HG02571 (cell line): ENCODE measurements at regions not wholly inside any gene's neighbourhood (a gene's known extent, or its start where the extent isn't known, plus 50 kb on each side); places are given as distances from the start of the nearest gene placed in this dataset.
"Not testable (repeated sequence)": the region's sequence is repeated elsewhere in the genome, so short reads cannot be mapped to it uniquely, and the experiment has no call there.

Experiments used
- ATAC-seq: cut with Tn5 transposase; IDR thresholded peaks from one replicate; pipeline ENCODE4 v1.9.1; 2021; ENCODE audit warnings: mild to moderate bottlenecking, moderate library complexity; ENCODE audit not compliant: unreplicated experiment

DNA sequence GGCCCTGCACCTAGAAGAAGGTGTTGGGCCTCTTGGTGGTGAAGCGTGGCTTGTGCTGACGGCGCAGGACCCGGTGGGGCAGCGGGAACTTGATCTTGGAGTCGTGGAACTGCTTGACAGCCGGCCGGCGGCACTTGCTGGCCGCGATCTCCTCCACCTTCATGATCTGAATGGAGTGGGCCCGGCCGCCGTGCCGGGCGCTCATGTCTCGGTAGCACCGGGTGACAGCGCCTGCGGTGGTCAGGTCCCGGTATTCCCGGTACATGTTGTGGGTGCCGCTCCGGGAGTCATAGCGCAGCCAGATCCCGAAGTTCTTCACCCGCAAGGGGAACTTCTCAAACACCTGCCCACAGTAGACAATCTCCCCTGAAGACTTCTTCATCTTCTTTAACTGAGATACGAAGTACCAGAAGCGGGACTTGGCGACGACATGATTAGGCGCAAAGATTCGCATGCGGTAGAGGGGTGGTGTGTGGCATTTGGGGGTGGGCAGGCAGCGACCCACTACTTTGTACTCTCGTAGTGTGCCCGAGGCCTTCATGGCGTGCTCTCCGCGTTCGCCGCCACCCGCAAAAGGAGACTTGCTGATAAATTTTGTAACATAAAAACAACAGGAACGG lies 92.1 kb upstream of the MSH6 start:
- ATAC-seq, result not testable (repeated sequence)

DNA sequence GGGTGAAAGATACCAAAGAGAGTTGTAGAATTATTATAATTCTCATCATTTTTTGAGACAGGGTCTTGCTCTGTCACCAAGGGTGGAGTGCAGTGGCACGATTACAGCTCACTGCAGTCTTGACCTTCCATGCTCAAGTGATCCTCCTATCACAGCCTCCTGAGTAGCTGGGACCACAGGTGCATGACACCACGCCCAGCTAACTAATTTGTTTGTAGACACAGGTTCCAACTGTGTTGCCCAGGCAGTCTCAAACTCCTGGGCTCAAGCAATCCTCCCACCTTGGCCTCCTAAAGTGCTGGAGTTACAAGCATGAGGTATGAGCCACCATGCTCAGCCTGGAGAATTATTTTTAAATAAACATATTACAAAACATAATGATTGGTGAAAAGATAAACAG lies 92.8 kb upstream of the MSH6 start:
- no peak for ATAC-seq

DNA sequence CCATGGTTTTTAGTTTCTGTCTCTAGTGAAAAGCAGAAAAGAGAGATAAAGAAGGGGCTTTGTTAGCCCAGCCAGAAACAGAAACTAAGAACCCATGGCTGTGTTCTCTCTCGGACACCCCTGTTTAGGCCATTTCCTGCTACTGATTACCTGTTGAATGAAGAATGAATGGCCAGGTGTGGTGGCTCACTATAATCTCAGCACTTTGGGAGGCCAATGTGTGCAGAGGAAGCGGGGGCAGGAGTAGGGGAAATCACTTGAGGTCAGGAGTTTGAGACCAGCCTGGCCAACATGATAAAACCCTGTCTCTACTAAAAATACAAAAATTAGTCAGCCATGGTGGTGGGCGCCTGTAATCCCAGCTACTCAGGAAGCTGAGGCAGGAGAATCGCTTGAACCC lies 93.8 kb upstream of the MSH6 start:
- ATAC-seq, result peak; percentile 56

DNA sequence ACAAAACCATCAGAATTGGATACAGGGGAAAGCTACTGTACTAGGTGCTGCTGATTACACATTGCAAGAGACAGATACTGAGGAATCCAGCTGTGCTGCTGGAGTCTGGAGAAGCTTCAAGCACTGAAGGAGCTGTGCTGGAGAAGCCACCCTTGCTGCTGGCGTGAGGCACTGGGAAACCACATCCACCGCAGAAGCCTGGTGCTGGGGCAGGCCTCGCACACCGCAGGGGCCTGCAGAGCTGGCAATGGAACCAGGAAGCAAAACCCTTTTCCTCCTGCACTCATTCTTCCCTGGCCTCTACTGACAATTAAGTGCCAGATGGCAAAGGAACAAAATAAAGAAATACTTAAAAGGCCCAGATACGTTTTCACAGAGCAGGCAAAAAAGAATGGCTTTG lies 94.4 kb upstream of the MSH6 start:
- no peak for ATAC-seq

DNA sequence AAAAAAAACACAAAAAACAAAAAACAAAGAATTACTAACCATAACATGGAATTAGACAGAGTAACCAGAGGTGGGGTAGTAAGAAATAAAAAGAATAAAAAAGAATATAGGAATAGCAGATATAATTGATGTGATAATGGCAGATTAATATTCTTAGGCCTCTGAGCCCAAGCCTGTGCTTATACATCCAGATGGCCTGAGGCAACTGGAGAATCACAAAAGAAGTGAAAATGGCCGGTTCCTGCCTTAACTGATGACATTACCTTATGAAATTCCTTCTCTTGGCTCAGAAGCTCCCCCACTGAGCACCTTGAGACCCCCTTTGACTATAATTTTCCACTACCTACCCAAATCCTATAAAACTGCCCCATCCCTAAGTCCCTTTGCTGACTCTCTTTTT lies 95.1 kb upstream of the MSH6 start:
- no peak for ATAC-seq

DNA sequence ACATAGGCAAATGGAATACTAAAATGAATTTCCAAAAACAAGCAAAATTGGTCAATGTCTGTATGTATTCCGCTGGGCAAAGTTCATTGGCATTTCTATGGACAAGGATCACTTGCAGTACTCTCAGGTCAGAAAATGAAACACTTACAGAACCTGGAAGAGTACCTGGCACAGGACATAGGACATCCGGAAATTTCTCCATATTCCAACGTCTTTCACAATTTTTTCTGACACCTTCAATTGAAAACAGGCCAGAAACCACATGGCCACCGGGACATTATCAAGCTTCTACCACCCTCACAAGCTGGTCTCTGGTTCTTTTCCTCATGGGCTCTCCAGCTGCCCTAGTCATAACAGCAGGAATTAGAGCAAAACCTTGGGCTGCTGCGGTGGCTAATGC lies 96.9 kb upstream of the MSH6 start:
- ATAC-seq, result no peak

DNA sequence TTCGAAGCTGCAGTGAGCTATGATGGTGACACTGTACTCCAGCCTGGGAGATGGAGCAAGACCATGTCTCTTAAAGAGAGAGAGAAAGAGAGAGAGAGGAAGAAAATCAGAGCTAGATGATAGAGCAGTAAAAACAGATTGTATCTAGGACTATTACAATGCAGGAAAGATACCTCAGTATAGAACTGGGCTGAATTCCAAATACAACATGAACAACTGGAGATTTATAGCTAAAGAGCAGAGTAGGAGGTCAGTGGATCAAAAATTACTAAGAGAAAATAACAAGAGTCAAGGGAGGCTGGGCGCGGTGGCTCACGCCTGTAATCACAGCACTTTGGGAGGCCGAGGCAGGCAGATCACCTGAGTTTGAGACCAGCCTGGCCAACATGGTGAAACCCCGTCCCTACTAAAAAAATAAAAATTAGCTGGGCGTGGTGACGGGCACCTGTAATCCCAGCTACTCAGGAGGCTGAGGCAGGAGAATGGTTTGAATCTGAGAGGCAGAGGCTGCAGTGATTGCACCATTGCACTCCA lies 100.7 kb upstream of the MSH6 start:
- ATAC-seq, result no peak

DNA sequence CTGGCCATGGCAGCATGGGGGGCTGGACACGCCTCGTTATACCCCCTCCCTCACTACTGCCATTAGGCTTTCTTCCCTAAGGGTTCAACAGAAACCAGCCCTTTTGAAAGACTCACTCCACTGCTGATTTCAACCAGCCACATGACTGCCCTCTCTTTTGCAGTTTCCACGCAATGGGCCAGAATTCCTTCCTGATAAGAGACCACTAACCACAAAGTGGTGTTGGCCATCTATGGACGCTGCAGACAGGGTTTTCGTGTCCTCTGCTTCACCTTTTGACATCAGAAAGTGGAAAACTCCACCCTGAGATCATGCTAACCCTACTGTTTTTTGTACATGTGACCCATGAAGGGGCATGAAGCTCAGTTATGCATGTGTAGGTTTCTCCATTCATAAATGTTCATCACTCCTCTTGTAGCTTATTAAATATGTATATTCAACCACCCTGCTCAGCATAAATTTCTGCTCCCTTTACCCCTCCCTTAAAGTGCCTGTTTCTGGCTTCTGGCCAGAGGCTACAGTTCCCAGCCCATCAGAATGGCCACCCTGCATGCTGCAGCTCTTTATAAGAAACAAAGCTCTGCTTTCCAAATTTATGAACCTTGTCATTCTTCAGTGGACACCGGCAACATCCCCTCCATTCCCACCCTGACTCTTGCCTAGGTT lies 105.6 kb upstream of the KCNK12 start:
- ATAC-seq, result no peak

DNA sequence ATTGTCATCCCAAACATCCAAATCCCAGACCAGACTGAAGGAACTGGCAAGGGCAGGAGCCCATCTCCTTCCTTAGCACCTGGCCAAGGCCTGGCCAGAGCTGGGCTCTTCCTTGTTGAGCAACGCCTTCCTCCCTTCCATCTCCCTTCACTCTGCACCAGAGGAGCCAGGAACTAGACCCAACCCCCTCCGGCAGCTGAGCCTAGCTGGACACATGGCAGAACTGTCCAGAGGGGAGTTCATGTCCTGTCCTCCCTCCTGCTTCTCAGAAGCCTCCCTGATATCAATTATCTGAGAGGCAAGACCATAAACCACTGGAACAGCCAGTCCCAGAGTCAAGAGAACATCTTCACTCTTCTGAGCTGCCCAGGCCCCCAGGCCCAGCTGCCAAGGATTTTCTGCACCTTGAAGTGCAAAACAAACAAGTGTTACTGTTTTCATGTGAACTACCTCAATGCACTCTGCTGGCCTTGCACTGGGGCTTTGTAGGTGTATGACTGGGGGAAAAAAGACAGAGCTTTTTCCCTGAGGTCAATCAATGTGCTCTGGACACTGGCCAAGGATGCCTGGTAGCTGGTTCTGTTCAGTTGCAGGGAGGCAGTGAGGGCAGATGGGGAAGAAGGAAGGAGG lies 104.5 kb upstream of the KCNK12 start:
- no peak for ATAC-seq

DNA sequence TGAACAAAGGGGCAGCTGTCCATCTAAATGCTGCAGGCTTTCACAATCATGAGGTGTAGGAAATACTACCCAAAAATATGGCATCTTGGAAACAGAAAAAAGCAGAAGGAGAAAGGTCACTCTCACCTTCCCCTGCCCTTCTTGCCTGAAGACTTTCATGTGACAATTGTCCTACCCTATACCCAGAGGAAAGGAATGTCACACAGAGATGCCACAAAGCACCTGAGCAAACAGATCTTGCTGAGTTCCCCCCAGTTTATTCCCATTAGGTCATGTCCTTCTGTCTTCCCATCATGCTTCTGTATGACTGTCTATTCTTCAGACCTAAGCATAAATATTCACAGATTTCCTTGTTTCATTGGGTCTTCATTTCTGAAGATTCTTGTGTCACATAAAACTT lies 95.5 kb upstream of the KCNK12 start:
- no peak for ATAC-seq

DNA sequence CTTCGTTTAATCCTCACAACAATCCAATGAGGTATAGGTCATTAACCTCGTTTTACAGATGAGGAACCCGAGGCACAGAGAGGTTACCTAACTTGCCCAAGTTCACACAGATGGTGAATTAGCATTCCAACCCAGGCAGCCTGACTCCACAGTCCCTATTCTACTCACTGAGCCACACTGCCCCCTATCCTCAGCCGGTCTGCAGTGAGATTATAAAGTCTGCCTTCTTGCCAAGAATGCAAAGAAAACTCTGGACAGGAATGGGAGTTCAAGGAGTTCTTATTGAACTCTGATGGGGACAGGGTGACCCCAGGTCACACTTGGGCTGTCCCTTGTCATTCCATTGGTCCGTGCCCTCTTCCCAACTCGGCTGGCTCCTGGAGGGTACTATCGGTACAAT lies 94.0 kb upstream of the KCNK12 start:
- no peak for ATAC-seq

DNA sequence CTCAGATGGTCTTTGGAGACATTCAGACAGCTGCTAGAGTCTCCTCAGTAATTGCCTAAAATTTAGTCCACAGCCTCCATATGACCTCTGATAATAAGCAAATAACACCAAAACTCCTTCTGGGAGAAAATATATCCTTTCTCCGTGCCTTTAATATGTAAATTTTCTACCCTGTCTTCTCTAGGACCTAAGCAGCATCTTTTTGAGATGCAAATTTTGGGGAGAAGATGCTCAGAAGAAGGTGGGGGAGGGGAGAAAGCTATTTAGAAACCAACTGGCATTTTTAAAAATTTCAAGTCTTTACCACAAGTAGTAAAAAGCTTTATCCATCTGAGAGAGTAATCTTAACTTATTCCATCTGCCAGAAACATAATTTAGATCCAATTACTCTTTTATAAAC lies 91.8 kb upstream of the KCNK12 start:
- no peak for ATAC-seq

DNA sequence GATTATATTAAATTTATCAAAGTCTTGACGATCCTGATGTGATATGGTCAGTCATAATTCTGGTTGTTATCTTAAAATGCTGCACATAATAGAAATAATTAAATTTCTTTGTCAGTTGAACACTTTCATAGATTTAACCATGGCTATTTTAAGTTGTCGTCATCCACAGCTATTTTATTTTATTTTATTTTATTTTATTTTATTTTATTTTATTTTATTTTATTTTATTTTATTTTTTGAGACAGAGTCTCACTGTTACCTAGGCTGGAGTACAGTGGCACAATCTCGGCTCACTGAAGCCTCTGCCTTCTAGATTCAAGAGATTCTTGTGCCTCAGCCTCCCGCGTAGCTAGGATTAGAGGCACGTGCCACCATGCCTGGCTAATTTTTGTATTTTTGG lies 90.5 kb upstream of the KCNK12 start:
- ATAC-seq, result no peak

DNA sequence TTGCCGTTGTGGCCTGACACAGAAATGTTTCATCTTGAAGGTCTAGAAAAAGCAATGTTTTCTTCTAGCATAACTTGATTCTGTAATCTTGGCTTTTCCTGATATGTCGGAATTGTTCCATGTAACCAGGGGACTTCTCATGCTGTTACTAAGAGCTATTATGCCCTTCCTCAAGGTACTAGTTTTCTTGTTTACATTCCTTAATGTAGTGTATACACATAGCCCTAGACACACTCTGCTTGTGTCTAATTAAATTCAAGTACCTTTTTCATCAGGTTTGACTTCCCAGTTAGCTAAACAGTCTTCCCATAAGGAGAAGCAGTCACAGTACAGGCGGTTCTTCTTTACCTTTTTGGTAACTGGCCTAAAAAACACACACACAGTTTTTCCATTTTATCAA lies 89.4 kb upstream of the KCNK12 start:
- no peak for ATAC-seq

DNA sequence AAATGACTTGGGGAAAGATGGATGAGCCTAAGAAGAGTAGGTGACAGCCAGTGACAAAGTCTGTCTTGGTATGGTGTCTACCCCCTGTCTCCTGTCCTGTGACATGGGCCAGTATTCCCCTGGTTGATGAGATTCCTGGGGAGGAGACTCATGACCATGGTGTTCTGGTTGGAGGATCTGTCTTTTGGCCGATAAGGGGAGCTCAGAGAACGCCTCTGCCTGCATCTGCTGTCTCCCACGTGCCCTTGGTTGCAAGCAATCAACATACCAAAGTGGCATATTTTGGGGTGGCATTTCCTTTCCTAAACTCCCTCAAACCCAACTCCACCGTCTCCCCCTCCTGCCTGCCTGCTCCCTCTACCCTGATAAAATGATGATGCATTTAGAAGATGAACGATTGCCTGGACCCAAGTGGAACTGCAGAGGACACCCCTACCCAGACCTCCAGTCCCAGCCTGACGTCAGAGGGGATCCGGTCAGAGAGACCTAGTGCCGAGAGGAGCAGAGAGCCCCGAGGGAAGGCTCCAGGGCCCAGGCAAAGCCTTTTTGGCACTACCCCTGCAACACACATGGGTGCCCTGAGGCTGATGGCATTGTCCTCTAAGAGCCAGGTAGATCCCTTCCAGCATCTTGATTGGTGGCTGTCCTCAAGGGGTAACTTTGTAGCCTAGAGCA lies 88.0 kb upstream of the KCNK12 start:
- ATAC-seq, result no peak

DNA sequence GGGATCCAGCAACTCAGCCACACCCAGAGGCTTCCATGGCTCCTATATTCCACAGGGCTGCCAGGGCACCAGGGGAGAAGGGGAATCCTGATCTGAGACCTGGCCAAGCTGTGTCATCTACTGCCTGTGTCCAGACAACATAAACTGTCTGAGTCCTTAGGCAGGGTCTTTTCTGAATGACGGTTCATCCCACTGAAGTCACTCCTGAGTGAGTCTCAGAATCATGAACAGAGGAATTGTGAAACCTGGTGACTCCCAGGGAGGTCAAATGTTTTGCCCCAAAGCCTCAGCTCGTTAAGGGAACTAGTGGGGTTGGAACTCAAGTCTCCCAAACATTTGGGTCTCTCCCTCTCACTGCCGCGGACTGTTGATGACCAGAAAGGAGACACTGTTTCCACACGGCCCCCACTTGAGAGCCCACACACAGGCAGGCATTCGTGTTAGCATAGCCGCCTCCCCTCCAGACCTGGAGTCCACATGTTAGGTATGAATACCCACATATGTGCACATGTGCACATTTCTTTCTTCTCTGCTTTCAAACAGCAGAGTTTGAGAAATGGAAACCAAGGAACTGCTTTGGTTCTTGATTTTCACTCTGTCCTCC lies 87.2 kb upstream of the KCNK12 start:
- ATAC-seq, result no peak

DNA sequence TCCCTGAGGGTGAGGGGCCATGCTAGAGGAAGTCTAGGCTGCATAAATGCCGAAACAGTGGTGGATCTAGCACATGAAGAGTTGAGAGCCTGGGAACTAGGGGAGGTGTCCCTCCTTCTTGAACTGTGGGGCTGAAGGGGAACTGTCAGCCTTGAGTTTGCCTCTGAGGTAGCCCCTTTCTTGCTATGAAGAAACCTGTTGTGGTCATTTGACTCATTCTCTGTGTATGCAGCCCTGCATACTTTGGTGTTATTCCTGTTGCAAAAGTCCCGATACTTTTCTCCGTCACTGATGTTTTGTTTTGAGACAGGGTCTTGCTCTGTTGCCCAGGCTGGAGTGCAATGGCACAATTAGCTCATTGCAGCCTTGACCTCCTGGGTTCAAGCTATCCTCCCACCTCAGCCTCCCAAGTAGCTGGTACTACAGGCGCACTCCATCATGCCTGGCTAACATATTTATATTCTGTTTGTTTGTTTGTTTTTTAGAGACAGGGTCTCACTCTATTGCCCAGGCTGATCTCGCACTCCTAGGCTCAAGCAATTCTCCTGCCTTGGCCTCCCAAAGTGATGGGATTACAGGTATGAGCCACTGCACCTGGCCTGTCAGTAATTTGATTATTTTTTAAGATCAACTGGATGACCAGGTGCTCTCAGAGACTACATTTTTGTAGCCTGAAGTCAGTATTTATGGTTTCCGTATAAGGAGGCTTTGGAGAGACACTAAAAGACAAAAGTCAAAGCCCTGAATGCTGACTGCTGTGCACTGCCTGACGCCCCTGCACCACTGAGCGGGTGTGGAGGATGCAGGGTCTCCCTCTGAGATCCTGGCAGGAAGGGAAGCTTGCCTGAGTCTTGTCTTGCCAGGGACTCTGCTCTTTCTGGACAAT lies 86.2 kb upstream of the KCNK12 start:
- no peak for ATAC-seq

DNA sequence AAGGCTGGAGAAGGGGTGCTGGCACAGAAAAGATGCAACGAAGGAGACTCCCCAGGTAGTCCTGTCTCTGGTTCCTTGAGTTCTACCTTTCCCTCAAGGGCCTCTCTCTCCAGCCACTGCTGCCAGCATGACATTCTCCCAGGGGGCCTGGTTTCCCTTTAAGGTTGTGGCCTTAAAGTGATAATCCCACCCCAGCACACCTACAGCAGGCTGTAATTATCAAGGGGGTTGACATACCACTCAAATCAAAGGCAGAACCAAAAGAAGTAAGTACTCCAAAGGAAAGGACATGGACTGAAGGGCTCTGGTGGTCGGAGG lies 84.7 kb upstream of the KCNK12 start:
- ATAC-seq, result peak; percentile 10

DNA sequence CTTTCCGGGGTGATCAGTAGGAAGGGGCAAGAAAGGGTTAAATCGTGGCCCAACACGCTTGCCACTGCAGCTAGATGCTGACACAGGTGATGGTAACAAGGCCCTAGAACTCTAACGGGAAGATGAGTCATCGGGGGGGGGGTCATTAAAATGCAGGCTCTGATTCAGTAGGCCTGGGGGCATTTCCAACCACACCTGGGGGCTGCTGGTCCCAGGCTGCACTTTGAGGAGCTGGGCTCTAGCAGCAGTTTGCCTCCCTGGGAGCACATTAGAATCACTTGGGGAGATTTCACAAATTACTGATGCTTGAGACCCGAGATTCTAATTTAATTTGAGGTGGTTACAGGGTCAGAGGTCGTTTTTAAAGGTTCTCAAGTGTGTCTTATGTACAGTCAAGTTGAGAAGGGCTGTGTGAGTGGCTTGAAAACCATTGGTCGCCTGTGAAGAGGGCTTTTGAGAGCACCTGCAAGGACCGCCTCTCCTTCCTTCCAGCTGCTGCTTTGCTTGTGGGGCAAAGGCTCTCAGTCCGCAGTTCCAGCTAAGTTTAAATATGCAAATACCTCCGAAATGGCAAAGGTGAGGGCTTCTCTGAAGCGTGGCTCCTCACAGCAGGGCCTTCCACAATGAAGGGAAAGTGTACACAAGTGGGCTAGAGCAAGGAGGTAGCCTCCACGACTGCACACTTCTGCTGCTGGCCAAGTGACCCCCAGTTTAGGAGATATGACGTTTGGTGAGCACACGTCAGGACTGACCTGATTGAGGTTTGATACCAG lies 84.2 kb upstream of the KCNK12 start:
- ATAC-seq, result peak; percentile 74
